Neural cell (in vitro differentiated cells): ENCODE measurements at regions not wholly inside any gene's neighbourhood (a gene's known extent, or its start where the extent isn't known, plus 50 kb on each side); places are given as distances from the start of the nearest gene placed in this dataset.

Experiments
- H2AFZ ChIP-seq: fragments of 200-600, 300-800 bp; sonication (generic), shearing (Covaris generic); 2 replicates; pipeline ENCODE4 v1.6.0; 2014; ENCODE audit warnings: low read depth, mild to moderate bottlenecking, antibody characterized with exemption, low read length, moderate library complexity
- H3F3A ChIP-seq: fragments of 200-600 bp; shearing (Covaris generic); 2 replicates; pipeline ENCODE4 v1.6.1; 2016; ENCODE audit warnings: mild to moderate bottlenecking, moderate library complexity, mixed read lengths, antibody characterized with exemption, low read length; ENCODE audit not compliant: insufficient read depth, poor library complexity, severe bottlenecking
- H3K27ac ChIP-seq: fragments of 200-600, 300-800 bp; sonication (generic), shearing (Covaris generic); 2 replicates; pipeline ENCODE4 v1.5.1; 2014; ENCODE audit warnings: mild to moderate bottlenecking, low read length, moderate library complexity
- H3K27me3 ChIP-seq: fragments of 300-800, 200-600 bp; sonication (generic), shearing (Covaris generic); 2 replicates; pipeline ENCODE4 v1.6.0; 2014; ENCODE audit warnings: mild to moderate bottlenecking, low read depth, low read length, moderate library complexity; ENCODE audit not compliant: insufficient read depth
- H3K36me3 ChIP-seq: fragments of 300-800, 200-600 bp; sonication (generic), shearing (Covaris generic); 2 replicates; pipeline ENCODE4 v1.5.1; 2014; ENCODE audit warnings: mild to moderate bottlenecking, antibody characterized with exemption, low read length, moderate library complexity; ENCODE audit not compliant: insufficient read depth
- H3K4me2 ChIP-seq: fragments of 300-800, 200-600 bp; sonication (generic), shearing (Covaris generic); 2 replicates; pipeline ENCODE4 v1.6.0; 2014; ENCODE audit warnings: mild to moderate bottlenecking, low read length
- H3K4me3 ChIP-seq: fragments of 300-800, 200-600 bp; sonication (generic), shearing (Covaris generic); 2 replicates; pipeline ENCODE4 v1.5.1; 2014; ENCODE audit warnings: mild to moderate bottlenecking, low read length, moderate library complexity
- H3K79me2 ChIP-seq: fragments of 200-600 bp; shearing (Covaris generic); replicated peaks from 2 replicates; pipeline ENCODE4 v1.6.0; 2014; ENCODE audit warnings: mild to moderate bottlenecking, low read length, moderate library complexity; ENCODE audit not compliant: insufficient read depth
- H3K9ac ChIP-seq: fragments of 300-800, 200-600 bp; sonication (generic), shearing (Covaris generic); 2 replicates; pipeline ENCODE4 v1.6.1; 2016; ENCODE audit warnings: mild to moderate bottlenecking, low read length, mixed read lengths
- H3K9me2 ChIP-seq: fragments of 200-600 bp; shearing (Covaris generic); 2 replicates; pipeline ENCODE4 v1.6.1; 2016; ENCODE audit warnings: mild to moderate bottlenecking, low read length, mixed read lengths; ENCODE audit not compliant: insufficient read depth
- H3K9me3 ChIP-seq: fragments of 200-600, 300-800 bp; sonication (generic), shearing (Covaris generic); 2 replicates; pipeline ENCODE4 v1.6.1; 2016; ENCODE audit warnings: mild to moderate bottlenecking, mixed run types, low read length, moderate library complexity, mixed read lengths
- H4K20me1 ChIP-seq: fragments of 200-600 bp; shearing (Covaris generic); 2 replicates; pipeline ENCODE4 v1.6.1; 2016; ENCODE audit warnings: mild to moderate bottlenecking, mixed run types; ENCODE audit not compliant: insufficient read depth
- CTCF ChIP-seq: fragments of 450-650 bp; IDR thresholded peaks from 2 replicates; pipeline ENCODE4 v1.5.1; 2014; ENCODE audit warnings: antibody characterized with exemption, mild to moderate bottlenecking, moderate library complexity; ENCODE audit not compliant: poor library complexity, severe bottlenecking
- EP300 ChIP-seq: fragments of 450-650 bp; conservative IDR thresholded peaks from 2 replicates; pipeline ENCODE4 v1.6.1; 2014; ENCODE audit warnings: antibody characterized with exemption, mild to moderate bottlenecking, moderate library complexity; ENCODE audit not compliant: poor library complexity, severe bottlenecking
- EZH2 ChIP-seq: fragments of 200-600, 300-800 bp; shearing (Covaris generic), sonication (generic); IDR thresholded peaks from 2 replicates; pipeline ENCODE4 v1.6.1; 2014; ENCODE audit warnings: antibody characterized with exemption, low read length, borderline replicate concordance, mild to moderate bottlenecking; ENCODE audit not compliant: insufficient read depth, poor library complexity, severe bottlenecking
- MXI1 ChIP-seq: fragments of 450-650 bp; conservative IDR thresholded peaks from 2 replicates; pipeline ENCODE4 v1.6.1; 2014; ENCODE audit warnings: antibody characterized with exemption, mild to moderate bottlenecking; ENCODE audit not compliant: poor library complexity, severe bottlenecking
- POLR2AphosphoS5 ChIP-seq: IDR thresholded peaks from 2 replicates; pipeline ENCODE4 v1.6.1; 2012
- RAD21 ChIP-seq: fragments of 450-650 bp; conservative IDR thresholded peaks from 2 replicates; pipeline ENCODE4 v1.6.1; 2014; ENCODE audit warnings: antibody characterized with exemption, mild to moderate bottlenecking, moderate library complexity
- REST ChIP-seq: IDR thresholded peaks from 2 replicates; pipeline ENCODE4 v1.6.1; 2012; ENCODE audit warnings: borderline replicate concordance
- SMC3 ChIP-seq: fragments of 450-650 bp; conservative IDR thresholded peaks from 2 replicates; pipeline ENCODE4 v1.6.1; 2014; ENCODE audit warnings: antibody characterized with exemption, mild to moderate bottlenecking, moderate library complexity; ENCODE audit not compliant: poor library complexity
- TAF1 ChIP-seq: IDR thresholded peaks from 2 replicates; pipeline ENCODE4 v1.6.1; 2012; ENCODE audit warnings: low read depth

GRCh38 chr10:28946479-28946878, 269.2 kb downstream of the BAMBI start:
- no peaks in the 10 kb centered on the region for H3K79me2 ChIP-seq
- no peak overlapping the region for H3K9ac ChIP-seq
- no peak overlapping the region for H3K27ac ChIP-seq
- H4K20me1 ChIP-seq, result no peaks in the 10 kb centered on the region
- no peaks in the 10 kb centered on the region for H3F3A ChIP-seq
- no peak overlapping the region for H3K4me2 ChIP-seq
- peaks cover 8% of the 10 kb centered on the region for H3K9me3 ChIP-seq
- H2AFZ ChIP-seq, result no peak overlapping the region
- H3K36me3 ChIP-seq, result no peaks in the 10 kb centered on the region
- H3K27me3 ChIP-seq, result peaks cover 67% of the 10 kb centered on the region
- no peak for TF ChIP-seq POLR2AphosphoS5
- TF ChIP-seq SMC3, result no peak
- TF ChIP-seq TAF1, result no peak
- no peak for TF ChIP-seq EP300
- TF ChIP-seq EZH2, result no peak
- no peak for TF ChIP-seq REST
- TF ChIP-seq CTCF, result no peak
- no peak for TF ChIP-seq MXI1
- TF ChIP-seq RAD21, result no peak
- H3K4me3 ChIP-seq, result no peak overlapping the region
- no peaks in the 10 kb centered on the region for H3K9me2 ChIP-seq

GRCh38 chr10:28947171-28947570, 269.9 kb downstream of the BAMBI start:
- Histone ChIP-seq H2AFZ (no peak overlapping the region), H3K27me3 (peaks cover 60% of the 10 kb centered on the region)

More at GRCh38 chr10:28947171-28947570, 269.9 kb downstream of the BAMBI start:
- no peak overlapping the region for H3K4me3 ChIP-seq
- H3K9ac ChIP-seq, result no peak overlapping the region
- no peaks in the 10 kb centered on the region for H3F3A ChIP-seq
- peaks cover 8% of the 10 kb centered on the region for H3K9me3 ChIP-seq
- H3K4me2 ChIP-seq, result no peak overlapping the region
- no peaks in the 10 kb centered on the region for H3K79me2 ChIP-seq
- no peaks in the 10 kb centered on the region for H3K36me3 ChIP-seq
- no peaks in the 10 kb centered on the region for H3K9me2 ChIP-seq
- no peak overlapping the region for H3K27ac ChIP-seq
- TF ChIP-seq POLR2AphosphoS5 (no peak), TAF1 (no peak), REST (no peak), EP300 (no peak), CTCF (no peak), MXI1 (no peak), SMC3 (no peak), RAD21 (no peak), EZH2 (no peak)
- no peaks in the 10 kb centered on the region for H4K20me1 ChIP-seq
